ENCODE measurements at regions not wholly inside any gene's neighbourhood (a gene's known extent, or its start where the extent isn't known, plus 50 kb on each side); places are given as distances from the start of the nearest gene placed in this dataset.

- TF ChIP-seq CTCF (IDR thresholded peaks at IDR 0.05) (no peak), POLR2A (IDR thresholded peaks at IDR 0.05) (no peak), EP300 (IDR thresholded peaks at IDR 0.05) (no peak)
Measured at GRCh38 chr7:97541188-97541587, 190.7 kb upstream of the TAC1 start.

All from gastroesophageal sphincter (tissue), 3 donors.